Uterus (tissue), 2 donors: ENCODE measurements at regions not wholly inside any gene's neighbourhood (a gene's known extent, or its start where the extent isn't known, plus 50 kb on each side); places are given as distances from the start of the nearest gene placed in this dataset.

Experiments used
- POLR2A ChIP-seq, 2 donors: fragments of 450-650 bp; IDR thresholded peaks; one replicate each; pipeline ENCODE4 v1.6.1; 2016; ENCODE audit warnings: antibody characterized with exemption in 2 of 2, mild to moderate bottlenecking in 1 of 2, moderate library complexity in 1 of 2
- TF ChIP-seq, protein P1 (sequence below), 4 experiments: fragments of 200-600 bp in 2 of 4; fragments of 450-650 bp in 2 of 4; sonication (generic) in 2 of 4; IDR thresholded peaks; one replicate each; pipeline ENCODE4 v1.5.1; 2016 to 2019; ENCODE audit warnings: antibody characterized with exemption in 4 of 4, mild to moderate bottlenecking in 2 of 4, moderate library complexity in 1 of 4

DNA sequence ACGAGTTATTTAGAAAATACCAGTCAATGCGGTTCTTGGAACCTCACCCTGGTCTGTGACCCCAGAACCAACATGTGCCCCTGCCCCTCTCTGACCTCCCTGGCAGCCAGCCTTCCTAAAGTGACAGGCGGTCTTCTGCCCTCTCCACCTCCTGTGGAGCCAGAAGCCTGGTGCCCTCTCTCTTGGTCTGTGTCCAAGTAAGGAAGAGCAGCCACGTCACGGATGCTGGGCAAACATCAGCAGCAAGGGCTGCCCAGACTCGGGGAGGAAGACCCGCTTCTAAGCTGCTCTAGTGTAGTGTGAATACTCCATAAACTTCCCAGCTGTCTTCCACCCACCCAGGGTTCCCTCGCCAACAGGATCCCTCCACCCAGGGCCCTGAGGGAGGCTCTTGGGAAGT lies 272.4 kb downstream of the BMP7 start:
- TF ChIP-seq, protein P1, sequence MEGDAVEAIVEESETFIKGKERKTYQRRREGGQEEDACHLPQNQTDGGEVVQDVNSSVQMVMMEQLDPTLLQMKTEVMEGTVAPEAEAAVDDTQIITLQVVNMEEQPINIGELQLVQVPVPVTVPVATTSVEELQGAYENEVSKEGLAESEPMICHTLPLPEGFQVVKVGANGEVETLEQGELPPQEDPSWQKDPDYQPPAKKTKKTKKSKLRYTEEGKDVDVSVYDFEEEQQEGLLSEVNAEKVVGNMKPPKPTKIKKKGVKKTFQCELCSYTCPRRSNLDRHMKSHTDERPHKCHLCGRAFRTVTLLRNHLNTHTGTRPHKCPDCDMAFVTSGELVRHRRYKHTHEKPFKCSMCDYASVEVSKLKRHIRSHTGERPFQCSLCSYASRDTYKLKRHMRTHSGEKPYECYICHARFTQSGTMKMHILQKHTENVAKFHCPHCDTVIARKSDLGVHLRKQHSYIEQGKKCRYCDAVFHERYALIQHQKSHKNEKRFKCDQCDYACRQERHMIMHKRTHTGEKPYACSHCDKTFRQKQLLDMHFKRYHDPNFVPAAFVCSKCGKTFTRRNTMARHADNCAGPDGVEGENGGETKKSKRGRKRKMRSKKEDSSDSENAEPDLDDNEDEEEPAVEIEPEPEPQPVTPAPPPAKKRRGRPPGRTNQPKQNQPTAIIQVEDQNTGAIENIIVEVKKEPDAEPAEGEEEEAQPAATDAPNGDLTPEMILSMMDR (IDR thresholded peaks at IDR 0.05) = no peak
- no peak for TF ChIP-seq POLR2A (IDR thresholded peaks at IDR 0.05)
